HCT116 (cell line): ENCODE measurements at regions not wholly inside any gene's neighbourhood (a gene's known extent, or its start where the extent isn't known, plus 50 kb on each side); places are given as distances from the start of the nearest gene placed in this dataset.

Source experiments
- ATAC-seq: fragments of 200-7000 bp; cut with Tn5 transposase; 2 replicates; pipeline ENCODE4 v1.9.1; 2020; ENCODE audit warnings: mild to moderate bottlenecking, moderate library complexity
- BruUV-seq: library from RNA; stranded (reverse); fragments of 400-500 nt; replicated peaks from 2 replicates; lab custom pipeline; 2021; lab: Mats Ljungman, UMichigan
- CTCF ChIA-PET: fragments of 300-600 bp; sonication (Branson Sonifier 250); formaldehyde crosslinking; loops from one replicate; lab custom pipeline; 2021; ENCODE audit warnings: antibody characterized with exemption; lab: Charles Lee
- POLR2A ChIA-PET: fragments of 300-600, 350-600 bp; sonication (Branson Sonifier 250); formaldehyde crosslinking; loops from one replicate; lab custom pipeline; 2021; ENCODE audit warnings: antibody characterized with exemption; lab: Charles Lee
- RAD21 ChIA-PET, 2 experiments: fragments of 300-600 bp; sonication (Branson Sonifier 250); formaldehyde crosslinking; loops; one replicate each; lab custom pipeline; 2023; ENCODE audit warnings: low total read pairs in 2 of 2; ENCODE audit not compliant: uncharacterized antibody in 2 of 2, unreplicated experiment in 2 of 2, low non-redundant PET in 1 of 2; lab: Charles Lee
- DNase-seq: peaks from one replicate; pipeline ENCODE4 v3.0.0-alpha.2; 2010; ENCODE audit warnings: low read depth, low spot score
- H2AFZ ChIP-seq: fragments of 200-600 bp; shearing (Covaris generic), sonication (generic); 2 replicates; pipeline ENCODE4 v1.6.1; 2017; ENCODE audit warnings: low read depth, mixed run types, mixed read lengths, antibody characterized with exemption, low read length; ENCODE audit not compliant: poor library complexity, severe bottlenecking
- H3K27ac ChIP-seq: 2 replicates; pipeline ENCODE4 v1.5.1; 2012; ENCODE audit warnings: low read depth, low read length
- H3K27me3 ChIP-seq: fragments of 200-600 bp; sonication (generic); 2 replicates; pipeline ENCODE4 v1.6.1; 2016; ENCODE audit warnings: mixed run types, low read length, mixed read lengths; ENCODE audit not compliant: insufficient read depth
- H3K36me3 ChIP-seq, 2 experiments: fragments of 200-500 bp in 1 of 2; fragments of 200-600 bp in 1 of 2; sonication (Bioruptor generic) in 1 of 2; sonication (generic) in 1 of 2; 2 replicates each; pipeline versions ENCODE4 v1.5.1 to v1.6.1; 2014 to 2016; ENCODE audit warnings: low read length in 2 of 2, inconsistent platforms in 1 of 2, mixed read lengths in 1 of 2, mixed run types in 1 of 2; ENCODE audit not compliant: insufficient read depth in 2 of 2, control insufficient read depth in 1 of 2
- H3K4me1 ChIP-seq, 2 experiments: fragments of 200-600 bp in 1 of 2; sonication (generic) in 1 of 2; 2 replicates each; pipeline versions ENCODE4 v1.5.1 to v1.6.1; 2012 to 2017; ENCODE audit warnings: low read length in 2 of 2, inconsistent platforms in 1 of 2, mild to moderate bottlenecking in 1 of 2, mixed read lengths in 1 of 2, mixed run types in 1 of 2, moderate library complexity in 1 of 2; ENCODE audit not compliant: insufficient read depth in 2 of 2, control insufficient read depth in 1 of 2
- H3K4me2 ChIP-seq: fragments of 200-600 bp; sonication (generic); 2 replicates; pipeline ENCODE4 v1.6.1; 2017; ENCODE audit warnings: mixed run types, low read length, mixed read lengths
- H3K4me3 ChIP-seq, 2 experiments: fragments of 200-600 bp in 1 of 2; sonication (generic) in 1 of 2; replicated peaks in 1 of 2; 2 replicates each; pipeline ENCODE4 v1.5.1; 2011 to 2016; ENCODE audit warnings: low read length in 2 of 2, control low read depth in 1 of 2, low read depth in 1 of 2, mild to moderate bottlenecking in 1 of 2, mixed read lengths in 1 of 2, mixed run types in 1 of 2
- H3K79me2 ChIP-seq: fragments of 200-600 bp; sonication (generic); 2 replicates; pipeline ENCODE4 v1.6.1; 2017; ENCODE audit warnings: mild to moderate bottlenecking, mixed run types, low read length, moderate library complexity, mixed read lengths; ENCODE audit not compliant: insufficient read depth
- H3K9ac ChIP-seq: fragments of 200-600 bp; sonication (generic); 2 replicates; pipeline ENCODE4 v1.6.1; 2016; ENCODE audit warnings: low read length, mixed read lengths
- H3K9me2 ChIP-seq: fragments of 200-600 bp; sonication (generic), shearing (Covaris generic); 2 replicates; pipeline ENCODE4 v1.6.1; 2017; ENCODE audit warnings: mixed run types, mild to moderate bottlenecking, moderate library complexity; ENCODE audit not compliant: insufficient read depth
- H3K9me3 ChIP-seq, 2 experiments: fragments of 200-500 bp in 1 of 2; fragments of 200-600 bp in 1 of 2; sonication (Bioruptor generic) in 1 of 2; sonication (generic) in 1 of 2; 2 replicates each; pipeline ENCODE4 v1.6.1; 2014 to 2017; ENCODE audit warnings: low read length in 2 of 2, mixed read lengths in 2 of 2, inconsistent platforms in 1 of 2, low read depth in 1 of 2, mild to moderate bottlenecking in 1 of 2, mixed run types in 1 of 2, moderate library complexity in 1 of 2; ENCODE audit not compliant: control insufficient read depth in 1 of 2, insufficient read depth in 1 of 2
- H4K20me1 ChIP-seq: fragments of 200-600 bp; sonication (generic), shearing (Covaris generic); 2 replicates; pipeline ENCODE4 v1.6.1; 2017; ENCODE audit warnings: mixed run types, mild to moderate bottlenecking, moderate library complexity; ENCODE audit not compliant: insufficient read depth
- CBX3 ChIP-seq: IDR thresholded peaks from 2 replicates; pipeline ENCODE4 v1.6.1; 2012; ENCODE audit warnings: low read depth
- CEBPB ChIP-seq: IDR thresholded peaks from 2 replicates; pipeline ENCODE4 v1.6.1; 2012; ENCODE audit warnings: low read depth
- JUND ChIP-seq: IDR thresholded peaks from 2 replicates; pipeline ENCODE4 v1.6.1; 2012
- SP1 ChIP-seq: IDR thresholded peaks from 2 replicates; pipeline ENCODE4 v1.6.1; 2012; ENCODE audit warnings: low read depth
- SRF ChIP-seq: IDR thresholded peaks from 2 replicates; pipeline ENCODE4 v1.6.1; 2012; ENCODE audit warnings: low read depth
- TCF7L2 ChIP-seq: IDR thresholded peaks from 2 replicates; pipeline ENCODE4 v1.7.0; 2011; ENCODE audit warnings: borderline replicate concordance, inconsistent platforms; ENCODE audit not compliant: insufficient read depth, insufficient read length; ENCODE audit errors: extremely low read depth
- intact Hi-C: fragments of 100-400 bp; cut with micrococcal nuclease; formaldehyde crosslinking; loops from 2 replicates; pipeline ENCODE4 v1.10.0; 2022
- TF ChIP-seq, protein P1 (sequence below): IDR thresholded peaks from 2 replicates; pipeline ENCODE4 v1.6.1; 2012
- TF ChIP-seq, protein P2 (sequence below): IDR thresholded peaks from 2 replicates; pipeline ENCODE4 v1.6.1; 2012; ENCODE audit warnings: low read depth

DNA sequence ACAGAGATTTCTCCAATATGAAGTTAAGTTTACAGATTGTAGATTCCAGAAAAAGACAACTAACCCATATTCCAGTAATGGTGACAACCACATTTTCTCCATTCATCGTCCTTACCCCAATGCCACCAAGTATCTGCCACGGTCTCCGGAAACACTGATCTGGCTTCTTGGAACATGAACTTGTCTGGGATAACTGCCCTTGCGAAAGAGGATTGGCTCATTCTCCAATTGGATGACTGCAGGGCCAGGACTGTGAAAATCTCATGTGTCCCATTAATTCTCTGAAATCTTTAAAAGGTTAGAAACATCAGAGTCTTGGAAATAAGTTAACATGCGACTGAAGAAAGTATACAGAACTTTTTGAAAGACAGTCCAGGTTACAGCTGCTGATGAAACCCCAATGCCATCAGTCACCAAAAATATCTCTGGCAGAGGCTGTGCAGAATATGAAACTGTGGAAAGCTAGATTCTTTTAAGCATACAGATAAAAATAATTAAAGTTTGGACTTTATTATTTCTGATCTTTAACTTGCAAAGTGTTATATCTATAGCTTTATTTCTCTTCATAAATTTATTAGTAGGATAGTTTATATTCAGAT lies 496.9 kb downstream of the PPARGC1A start:
- ChIA-PET CTCF (no interaction called here), RAD21 (no interaction called here), POLR2A (no interaction called here)
- Histone ChIP-seq H3K4me3 (no peak overlapping the region), H3K4me2 (no peak overlapping the region), H3K79me2 (no peaks in the 10 kb centered on the region), H3K36me3 (no peaks in the 10 kb centered on the region), H3K27ac (no peak overlapping the region), H3K9ac (no peak overlapping the region), H3K27me3 (no peaks in the 10 kb centered on the region), H3K4me1 (no peaks in the 10 kb centered on the region), H3K9me3 (peaks cover 7 to 32% of the 10 kb centered on the region in 2 experiments; a peak in 2 of 4 replicates), H2AFZ (no peak overlapping the region), H3K9me2 (no peaks in the 10 kb centered on the region), H4K20me1 (no peaks in the 10 kb centered on the region)
- no peak for TF ChIP-seq JUND
- TF ChIP-seq, protein P1, sequence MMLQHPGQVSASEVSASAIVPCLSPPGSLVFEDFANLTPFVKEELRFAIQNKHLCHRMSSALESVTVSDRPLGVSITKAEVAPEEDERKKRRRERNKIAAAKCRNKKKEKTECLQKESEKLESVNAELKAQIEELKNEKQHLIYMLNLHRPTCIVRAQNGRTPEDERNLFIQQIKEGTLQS, result no peak
- TF ChIP-seq, protein P2, sequence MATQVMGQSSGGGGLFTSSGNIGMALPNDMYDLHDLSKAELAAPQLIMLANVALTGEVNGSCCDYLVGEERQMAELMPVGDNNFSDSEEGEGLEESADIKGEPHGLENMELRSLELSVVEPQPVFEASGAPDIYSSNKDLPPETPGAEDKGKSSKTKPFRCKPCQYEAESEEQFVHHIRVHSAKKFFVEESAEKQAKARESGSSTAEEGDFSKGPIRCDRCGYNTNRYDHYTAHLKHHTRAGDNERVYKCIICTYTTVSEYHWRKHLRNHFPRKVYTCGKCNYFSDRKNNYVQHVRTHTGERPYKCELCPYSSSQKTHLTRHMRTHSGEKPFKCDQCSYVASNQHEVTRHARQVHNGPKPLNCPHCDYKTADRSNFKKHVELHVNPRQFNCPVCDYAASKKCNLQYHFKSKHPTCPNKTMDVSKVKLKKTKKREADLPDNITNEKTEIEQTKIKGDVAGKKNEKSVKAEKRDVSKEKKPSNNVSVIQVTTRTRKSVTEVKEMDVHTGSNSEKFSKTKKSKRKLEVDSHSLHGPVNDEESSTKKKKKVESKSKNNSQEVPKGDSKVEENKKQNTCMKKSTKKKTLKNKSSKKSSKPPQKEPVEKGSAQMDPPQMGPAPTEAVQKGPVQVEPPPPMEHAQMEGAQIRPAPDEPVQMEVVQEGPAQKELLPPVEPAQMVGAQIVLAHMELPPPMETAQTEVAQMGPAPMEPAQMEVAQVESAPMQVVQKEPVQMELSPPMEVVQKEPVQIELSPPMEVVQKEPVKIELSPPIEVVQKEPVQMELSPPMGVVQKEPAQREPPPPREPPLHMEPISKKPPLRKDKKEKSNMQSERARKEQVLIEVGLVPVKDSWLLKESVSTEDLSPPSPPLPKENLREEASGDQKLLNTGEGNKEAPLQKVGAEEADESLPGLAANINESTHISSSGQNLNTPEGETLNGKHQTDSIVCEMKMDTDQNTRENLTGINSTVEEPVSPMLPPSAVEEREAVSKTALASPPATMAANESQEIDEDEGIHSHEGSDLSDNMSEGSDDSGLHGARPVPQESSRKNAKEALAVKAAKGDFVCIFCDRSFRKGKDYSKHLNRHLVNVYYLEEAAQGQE, result no peak
- no peak for TF ChIP-seq CBX3
- no peak for TF ChIP-seq CEBPB
- no peak for TF ChIP-seq SRF
- no peak for TF ChIP-seq SP1
- no peak for TF ChIP-seq TCF7L2
- DNase-seq (no peak), ATAC-seq (no peak)
- intact Hi-C loops, result no loop called here
- BruUV-seq, result no TSS peak
